Adrenal gland (tissue), 5 donors: ENCODE measurements at regions not wholly inside any gene's neighbourhood (a gene's known extent, or its start where the extent isn't known, plus 50 kb on each side); places are given as distances from the start of the nearest gene placed in this dataset.

ENCODE experiments used
- CTCF ChIP-seq, 6 experiments: fragments of 450-650 bp in 4 of 6; fragments of 200-600 bp in 2 of 6; sonication (generic) in 1 of 6; IDR thresholded peaks; 1 replicate in 5 of 6; 2 replicates in 1 of 6; pipeline versions ENCODE4 v1.5.1 to v1.8.0; 2016 to 2021; ENCODE audit warnings: antibody characterized with exemption in 6 of 6, mild to moderate bottlenecking in 2 of 6, moderate library complexity in 1 of 6
- POLR2A ChIP-seq, 2 donors: fragments of 450-650 bp; IDR thresholded peaks; one replicate each; pipeline ENCODE4 v1.6.1; 2017; ENCODE audit warnings: antibody characterized with exemption in 2 of 2, mild to moderate bottlenecking in 2 of 2, moderate library complexity in 1 of 2
- donor health status: DM: no; HTN: no; CAD: no.

- no peak for TF ChIP-seq CTCF (IDR thresholded peaks at IDR 0.05)
- no peak for TF ChIP-seq POLR2A (IDR thresholded peaks at IDR 0.05)
Observed at GRCh38 chr13:76516013-76516412, 370.2 kb downstream of the KCTD12 start.
